HG02938 (cell line): ENCODE measurements at regions not wholly inside any gene's neighbourhood (a gene's known extent, or its start where the extent isn't known, plus 50 kb on each side); places are given as distances from the start of the nearest gene placed in this dataset.

ENCODE experiments used
- ATAC-seq: cut with Tn5 transposase; IDR thresholded peaks from one replicate; pipeline ENCODE4 v1.9.1; 2021; ENCODE audit warnings: mild to moderate bottlenecking, moderate library complexity; ENCODE audit not compliant: unreplicated experiment

DNA sequence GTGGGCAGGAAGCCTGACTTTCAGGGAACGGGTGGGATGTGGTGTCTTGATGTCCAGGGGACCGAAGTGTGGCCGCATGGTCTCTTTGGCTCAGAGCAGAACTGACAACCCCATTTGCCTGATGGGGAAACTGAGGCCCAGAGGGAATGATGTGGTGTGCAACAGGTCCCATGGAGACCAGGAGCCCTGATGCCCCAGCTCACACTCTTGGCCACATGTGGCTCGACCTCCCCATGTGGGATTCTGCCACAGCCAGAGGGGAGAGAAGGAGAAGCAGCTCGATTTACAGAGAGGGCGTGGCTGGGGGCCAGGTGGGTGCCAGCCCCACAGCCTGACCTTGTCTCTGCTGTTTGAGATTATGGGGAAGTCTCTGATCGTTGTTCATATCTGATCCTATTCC lies 128.1 kb downstream of the TEX29 start:
- ATAC-seq: no peak

- no peak for ATAC-seq
Measured at GRCh38 chr13:111449041-111449440, 128.6 kb downstream of the TEX29 start.

GRCh38 chr13:111451402-111451801 lies 131.0 kb downstream of the TEX29 start:
- ATAC-seq: no peak

GRCh38 chr13:111456452-111457230 lies 136.2 kb downstream of the TEX29 start:
- ATAC-seq: no peak

DNA sequence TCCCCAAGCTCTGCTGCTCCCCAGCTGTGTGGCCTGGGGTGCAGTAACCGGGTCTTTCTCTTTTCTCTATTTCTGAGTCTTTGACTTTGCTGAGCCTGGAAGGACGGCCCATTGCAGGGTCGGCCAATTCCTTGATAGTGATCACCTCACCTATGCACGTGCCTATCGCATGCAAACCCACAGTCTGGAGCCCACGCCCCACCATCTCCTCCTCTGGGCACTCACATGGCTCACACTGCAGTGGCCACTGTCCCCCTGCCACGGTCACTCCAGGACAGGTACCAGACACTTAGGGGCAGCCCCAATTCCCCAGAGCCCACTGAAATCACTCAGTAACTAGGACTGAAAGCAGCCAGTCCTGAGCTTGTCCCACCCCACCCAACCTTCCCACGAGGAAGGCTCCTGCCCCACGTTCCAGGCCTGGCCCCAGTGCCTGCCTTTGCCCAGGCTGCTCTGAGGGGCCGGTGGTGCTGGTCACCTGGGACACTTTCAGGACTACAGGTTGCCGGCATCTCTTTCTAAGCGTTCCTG lies 137.6 kb downstream of the TEX29 start:
- no peak for ATAC-seq

DNA sequence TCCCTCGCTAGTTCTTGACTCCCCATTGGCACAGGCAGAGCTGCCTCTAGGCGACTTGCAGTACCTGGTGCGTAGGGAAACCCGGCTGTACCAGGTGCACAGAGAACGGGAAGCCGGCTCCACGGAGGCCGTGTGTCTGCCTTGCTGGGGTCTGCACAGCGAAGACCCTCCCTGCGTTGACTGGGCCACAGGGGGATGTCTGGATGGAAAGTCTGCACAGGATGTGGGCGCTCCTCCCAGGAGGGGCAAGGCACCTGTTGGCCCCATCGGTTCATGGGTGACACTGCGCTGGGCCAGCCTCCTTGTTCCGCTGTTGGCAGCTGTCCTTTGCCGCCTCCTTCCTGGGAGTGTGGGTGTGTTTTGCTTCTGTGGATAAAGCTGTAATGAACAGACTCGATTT lies 138.3 kb downstream of the TEX29 start:
- ATAC-seq: no peak

DNA sequence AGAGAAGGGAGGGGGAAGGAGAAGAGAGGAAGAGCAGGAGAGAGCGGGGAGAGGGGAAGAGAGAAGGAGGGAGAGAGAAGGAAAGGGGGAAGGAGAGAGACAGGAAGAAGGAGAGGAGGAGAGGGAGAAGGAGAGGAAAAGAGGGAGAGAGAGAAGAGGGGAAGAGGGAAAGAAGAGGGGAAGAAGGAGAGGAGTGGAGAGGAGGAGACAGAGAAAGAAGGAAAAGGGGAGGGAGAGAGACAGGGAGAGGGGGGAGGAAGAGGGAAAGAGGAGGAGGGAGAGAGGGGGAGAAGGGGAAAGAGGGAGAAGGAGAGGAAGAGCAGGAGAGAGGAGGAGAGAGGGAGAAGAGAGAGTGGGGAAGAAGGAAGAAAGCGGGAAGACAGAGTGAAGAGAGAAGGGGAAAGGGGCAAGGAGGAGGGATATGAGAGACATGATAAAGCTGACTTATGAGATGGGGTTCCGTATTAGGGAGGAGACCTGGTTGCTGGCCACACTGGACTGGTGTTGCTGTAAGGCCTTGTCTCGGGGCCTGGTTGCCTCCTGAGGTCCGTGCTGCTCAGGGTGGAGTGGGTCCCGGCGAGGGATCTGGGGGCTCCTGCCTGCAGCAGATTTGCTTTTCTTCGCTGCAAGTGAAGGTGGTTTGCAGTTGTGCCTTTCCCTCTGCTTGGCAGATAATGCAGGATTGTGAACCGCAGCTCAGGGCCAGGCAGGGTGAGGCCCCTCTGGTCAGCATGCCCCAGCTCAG lies 139.5 kb downstream of the TEX29 start:
- ATAC-seq: no peak

- ATAC-seq: no peak
Measured at GRCh38 chr13:111460548-111461444, 140.4 kb downstream of the TEX29 start.

GRCh38 chr13:111461445-111462149 lies 141.2 kb downstream of the TEX29 start:
- ATAC-seq: no peak

DNA sequence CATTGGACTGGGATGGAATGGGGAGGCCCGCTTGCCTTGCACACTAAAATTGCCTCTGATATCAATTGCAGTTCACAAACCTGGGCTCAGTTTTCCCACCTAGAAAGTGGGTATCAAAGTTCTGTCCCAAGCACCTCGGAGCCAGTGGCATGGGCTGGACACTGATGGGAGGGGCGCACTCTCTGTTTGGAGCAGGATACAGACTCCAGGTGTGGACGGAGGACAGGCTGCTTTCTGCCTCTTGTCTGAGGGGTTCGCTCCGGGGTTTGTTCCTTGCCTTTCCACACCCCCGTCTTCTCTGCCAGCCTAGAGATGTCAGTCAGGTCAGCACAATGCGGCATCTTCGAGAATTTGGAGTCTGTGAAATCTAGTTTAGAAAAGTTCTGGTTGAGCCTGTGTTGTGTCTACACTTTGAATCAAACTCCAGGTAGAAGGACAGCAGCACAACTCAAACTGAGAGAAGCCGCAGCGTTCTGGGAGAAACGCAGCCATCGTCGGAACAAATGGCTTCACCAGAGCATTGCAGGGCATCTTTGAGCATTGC lies 141.9 kb downstream of the TEX29 start:
- ATAC-seq: no peak

GRCh38 chr13:111462944-111463343 lies 142.5 kb downstream of the TEX29 start:
- ATAC-seq: no peak

DNA sequence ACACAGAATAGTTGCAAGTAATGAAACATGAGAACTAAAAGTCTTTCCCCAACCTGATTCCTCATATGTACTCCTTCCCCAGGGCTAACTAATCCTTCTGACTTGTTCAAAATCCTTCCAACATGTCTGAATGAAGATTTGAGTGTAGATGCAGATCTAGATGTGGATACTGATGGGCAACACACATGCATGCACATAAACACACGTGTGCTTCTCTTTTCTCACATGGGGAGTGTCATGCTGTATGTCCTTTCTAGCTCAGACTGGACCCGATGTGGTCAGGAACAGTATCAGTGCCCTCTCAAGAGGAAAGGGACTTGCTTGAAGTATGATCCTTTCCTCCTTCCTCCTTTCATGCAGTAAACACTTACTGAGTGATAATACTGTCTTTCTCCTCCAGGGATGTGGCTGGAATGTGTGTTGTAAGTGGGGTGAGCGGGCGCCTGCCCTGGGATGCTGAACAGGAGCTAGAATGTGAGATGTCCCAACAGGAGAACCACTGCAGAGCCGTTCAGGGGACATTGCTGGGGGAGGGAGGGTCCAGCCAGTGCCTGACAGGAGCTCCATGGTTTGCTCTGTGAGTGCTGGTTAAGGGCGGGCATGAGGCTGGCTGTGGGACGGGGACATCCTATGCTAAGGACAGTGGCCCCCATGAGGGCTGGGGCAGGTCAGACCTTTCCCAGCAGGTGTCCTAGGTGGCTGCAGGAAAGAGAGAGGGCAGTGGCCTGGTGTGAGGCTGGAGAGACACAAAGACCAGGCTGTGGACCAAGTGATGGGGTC lies 146.9 kb downstream of the TEX29 start:
- no peak for ATAC-seq

DNA sequence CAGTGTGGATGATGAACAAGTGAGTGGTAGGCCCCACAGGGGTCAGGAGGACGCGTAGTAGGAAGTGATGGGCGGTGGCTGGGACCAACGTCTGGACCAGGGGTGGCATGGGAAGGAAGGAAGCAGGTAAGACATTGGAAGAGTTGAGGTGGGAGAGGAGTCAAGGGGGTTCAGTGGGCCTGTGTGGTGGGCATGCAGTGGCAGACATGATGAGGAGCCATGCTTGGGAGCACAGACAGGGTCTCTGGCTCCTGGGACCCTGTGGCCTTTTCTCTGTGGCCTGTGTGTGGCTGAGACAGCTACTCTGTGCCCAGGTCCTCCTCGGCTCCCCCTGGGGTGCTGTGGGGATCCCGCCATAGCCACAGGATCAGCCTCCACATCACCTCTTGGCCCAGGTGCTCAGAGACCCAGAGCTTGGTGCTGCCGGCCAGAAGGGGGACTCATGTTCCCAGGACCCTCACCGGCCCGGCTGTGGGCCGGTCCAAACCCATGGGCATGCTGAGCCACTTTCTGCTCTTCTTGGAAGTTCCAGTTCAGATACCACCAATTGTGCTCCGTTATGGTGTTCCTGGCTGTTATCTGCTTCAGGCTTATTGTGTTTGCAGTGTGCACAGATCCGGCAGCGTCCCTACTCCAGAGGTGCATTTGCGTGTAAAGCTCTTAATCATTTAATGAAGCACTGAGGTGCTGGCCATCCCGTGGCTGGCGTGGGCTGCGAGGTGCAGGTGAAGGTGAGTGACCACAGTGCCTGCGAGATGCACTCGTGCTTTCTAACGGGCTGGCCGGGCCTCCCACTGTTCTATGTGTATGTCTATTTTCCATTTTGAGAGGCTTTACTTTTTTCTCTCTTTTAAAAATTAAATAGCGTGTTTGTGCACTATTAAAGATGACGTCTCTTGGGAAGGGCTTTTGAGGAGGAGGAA lies 147.9 kb downstream of the TEX29 start:
- ATAC-seq: no peak

GRCh38 chr13:111469450-111469849 lies 149.0 kb downstream of the TEX29 start:
- ATAC-seq: no peak

- ATAC-seq: no peak
Measured at GRCh38 chr13:111469916-111470506, 149.6 kb downstream of the TEX29 start.

GRCh38 chr13:111470933-111471332 lies 150.5 kb downstream of the TEX29 start:
- no peak for ATAC-seq

- ATAC-seq: no peak
Measured at GRCh38 chr13:111472083-111472482, 151.6 kb downstream of the TEX29 start.
